ENCODE measurements at regions not wholly inside any gene's neighbourhood (a gene's known extent, or its start where the extent isn't known, plus 50 kb on each side); places are given as distances from the start of the nearest gene placed in this dataset.

DNA sequence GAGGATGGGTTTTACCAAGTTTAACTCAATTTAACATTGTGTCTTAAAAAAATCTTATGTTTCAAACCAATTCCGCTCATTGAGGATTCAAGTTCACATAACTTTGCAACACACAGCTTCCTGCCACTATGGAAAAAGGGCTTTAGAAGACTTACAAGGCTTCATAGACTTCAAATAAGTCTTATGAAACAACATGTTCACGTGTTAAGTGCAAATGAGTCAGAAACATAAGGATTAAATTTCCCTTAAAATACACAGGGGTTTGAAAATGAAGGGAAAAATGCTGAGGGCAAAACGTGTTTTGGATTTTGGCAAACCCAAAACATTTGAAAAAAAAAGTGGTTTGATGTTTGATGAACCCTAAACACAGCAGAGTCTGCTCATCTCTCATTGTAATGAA lies 364.8 kb downstream of the BMP4 start:
- TF ChIP-seq, protein P1, sequence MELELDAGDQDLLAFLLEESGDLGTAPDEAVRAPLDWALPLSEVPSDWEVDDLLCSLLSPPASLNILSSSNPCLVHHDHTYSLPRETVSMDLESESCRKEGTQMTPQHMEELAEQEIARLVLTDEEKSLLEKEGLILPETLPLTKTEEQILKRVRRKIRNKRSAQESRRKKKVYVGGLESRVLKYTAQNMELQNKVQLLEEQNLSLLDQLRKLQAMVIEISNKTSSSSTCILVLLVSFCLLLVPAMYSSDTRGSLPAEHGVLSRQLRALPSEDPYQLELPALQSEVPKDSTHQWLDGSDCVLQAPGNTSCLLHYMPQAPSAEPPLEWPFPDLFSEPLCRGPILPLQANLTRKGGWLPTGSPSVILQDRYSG (tag; conservative IDR thresholded peaks at IDR 0.05; ENCODE audit: low read depth): no peak
- TF ChIP-seq BRD9 (IDR thresholded peaks at IDR 0.05; ENCODE audit: low read depth, partially characterized antibody) (no peak), ARID1B (IDR thresholded peaks at IDR 0.05) (no peak), SIN3A (IDR thresholded peaks at IDR 0.05; ENCODE audit: borderline replicate concordance in 2 of 2, control insufficient read depth in 1 of 2, low read depth in 2 of 2, low read length in 2 of 2) (no peak)
- TF ChIP-seq, protein P2, sequence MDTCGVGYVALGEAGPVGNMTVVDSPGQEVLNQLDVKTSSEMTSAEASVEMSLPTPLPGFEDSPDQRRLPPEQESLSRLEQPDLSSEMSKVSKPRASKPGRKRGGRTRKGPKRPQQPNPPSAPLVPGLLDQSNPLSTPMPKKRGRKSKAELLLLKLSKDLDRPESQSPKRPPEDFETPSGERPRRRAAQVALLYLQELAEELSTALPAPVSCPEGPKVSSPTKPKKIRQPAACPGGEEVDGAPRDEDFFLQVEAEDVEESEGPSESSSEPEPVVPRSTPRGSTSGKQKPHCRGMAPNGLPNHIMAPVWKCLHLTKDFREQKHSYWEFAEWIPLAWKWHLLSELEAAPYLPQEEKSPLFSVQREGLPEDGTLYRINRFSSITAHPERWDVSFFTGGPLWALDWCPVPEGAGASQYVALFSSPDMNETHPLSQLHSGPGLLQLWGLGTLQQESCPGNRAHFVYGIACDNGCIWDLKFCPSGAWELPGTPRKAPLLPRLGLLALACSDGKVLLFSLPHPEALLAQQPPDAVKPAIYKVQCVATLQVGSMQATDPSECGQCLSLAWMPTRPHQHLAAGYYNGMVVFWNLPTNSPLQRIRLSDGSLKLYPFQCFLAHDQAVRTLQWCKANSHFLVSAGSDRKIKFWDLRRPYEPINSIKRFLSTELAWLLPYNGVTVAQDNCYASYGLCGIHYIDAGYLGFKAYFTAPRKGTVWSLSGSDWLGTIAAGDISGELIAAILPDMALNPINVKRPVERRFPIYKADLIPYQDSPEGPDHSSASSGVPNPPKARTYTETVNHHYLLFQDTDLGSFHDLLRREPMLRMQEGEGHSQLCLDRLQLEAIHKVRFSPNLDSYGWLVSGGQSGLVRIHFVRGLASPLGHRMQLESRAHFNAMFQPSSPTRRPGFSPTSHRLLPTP (IDR thresholded peaks at IDR 0.05; ENCODE audit: borderline replicate concordance, extremely low read depth, insufficient read length): no peak
